ENCODE measurements at regions not wholly inside any gene's neighbourhood (a gene's known extent, or its start where the extent isn't known, plus 50 kb on each side); places are given as distances from the start of the nearest gene placed in this dataset.

- TF ChIP-seq, protein P1, sequence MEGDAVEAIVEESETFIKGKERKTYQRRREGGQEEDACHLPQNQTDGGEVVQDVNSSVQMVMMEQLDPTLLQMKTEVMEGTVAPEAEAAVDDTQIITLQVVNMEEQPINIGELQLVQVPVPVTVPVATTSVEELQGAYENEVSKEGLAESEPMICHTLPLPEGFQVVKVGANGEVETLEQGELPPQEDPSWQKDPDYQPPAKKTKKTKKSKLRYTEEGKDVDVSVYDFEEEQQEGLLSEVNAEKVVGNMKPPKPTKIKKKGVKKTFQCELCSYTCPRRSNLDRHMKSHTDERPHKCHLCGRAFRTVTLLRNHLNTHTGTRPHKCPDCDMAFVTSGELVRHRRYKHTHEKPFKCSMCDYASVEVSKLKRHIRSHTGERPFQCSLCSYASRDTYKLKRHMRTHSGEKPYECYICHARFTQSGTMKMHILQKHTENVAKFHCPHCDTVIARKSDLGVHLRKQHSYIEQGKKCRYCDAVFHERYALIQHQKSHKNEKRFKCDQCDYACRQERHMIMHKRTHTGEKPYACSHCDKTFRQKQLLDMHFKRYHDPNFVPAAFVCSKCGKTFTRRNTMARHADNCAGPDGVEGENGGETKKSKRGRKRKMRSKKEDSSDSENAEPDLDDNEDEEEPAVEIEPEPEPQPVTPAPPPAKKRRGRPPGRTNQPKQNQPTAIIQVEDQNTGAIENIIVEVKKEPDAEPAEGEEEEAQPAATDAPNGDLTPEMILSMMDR (IDR thresholded peaks at IDR 0.05 in 4 of 5, conservative IDR thresholded peaks at IDR 0.05 in 1 of 5): no peak
- no peak for TF ChIP-seq POLR2A (IDR thresholded peaks at IDR 0.05)
These were observed 101.2 kb upstream of the ENPP6 start for GRCh38 chr4:184318852-184319251.

Data from gastrocnemius medialis (tissue), 4 donors.